Omental fat pad (tissue), 3 donors: ENCODE measurements at regions not wholly inside any gene's neighbourhood (a gene's known extent, or its start where the extent isn't known, plus 50 kb on each side); places are given as distances from the start of the nearest gene placed in this dataset.

ENCODE experiments used
- ATAC-seq: fragments of 150-250 bp; one replicate; pipeline ENCODE4 v1.9.1; 2016; ENCODE audit warnings: mild to moderate bottlenecking, moderate library complexity; ENCODE audit not compliant: low FRiP score
- DNase-seq: peaks from one replicate; pipeline ENCODE4 v3.0.0-alpha.2; 2019; ENCODE audit warnings: low spot score
- CTCF ChIP-seq, 3 donors: fragments of 450-650 bp; IDR thresholded peaks; one replicate each; pipeline ENCODE4 v1.5.1; 2016 to 2017; ENCODE audit warnings: antibody characterized with exemption in 3 of 3, mild to moderate bottlenecking in 3 of 3, moderate library complexity in 2 of 3

DNA sequence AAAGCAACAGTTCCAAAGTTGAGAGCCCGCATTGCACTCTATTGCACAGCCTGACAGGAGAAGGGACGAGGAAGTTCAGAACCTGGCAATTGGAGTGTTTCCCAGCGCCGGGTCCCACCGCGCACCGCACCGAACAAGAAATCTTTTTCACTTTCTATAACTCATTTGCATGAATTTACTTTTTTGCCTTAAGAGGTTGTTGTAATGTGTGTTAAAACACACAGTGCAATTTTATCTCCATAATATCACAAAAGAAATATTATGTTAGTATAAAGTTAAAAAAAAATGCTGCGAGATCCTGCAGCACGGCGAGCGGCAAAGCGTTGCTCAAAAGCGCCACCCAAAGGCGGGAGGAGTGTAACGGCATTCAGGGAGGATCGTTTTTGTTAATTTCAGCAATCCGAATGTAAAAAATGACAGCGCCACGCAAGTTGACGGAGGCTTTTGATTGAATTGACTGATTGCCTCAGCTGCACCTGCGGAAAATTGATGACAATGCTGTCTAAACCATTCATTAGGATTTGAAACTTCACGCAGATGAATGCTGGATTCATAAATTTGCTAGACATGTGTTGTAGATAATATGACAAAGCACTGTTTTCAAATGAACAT lies 303.6 kb upstream of the ZNF507 start:
- TF ChIP-seq CTCF (IDR thresholded peaks at IDR 0.05) = no peak
- ATAC-seq (no peak), DNase-seq (no peak)

DNA sequence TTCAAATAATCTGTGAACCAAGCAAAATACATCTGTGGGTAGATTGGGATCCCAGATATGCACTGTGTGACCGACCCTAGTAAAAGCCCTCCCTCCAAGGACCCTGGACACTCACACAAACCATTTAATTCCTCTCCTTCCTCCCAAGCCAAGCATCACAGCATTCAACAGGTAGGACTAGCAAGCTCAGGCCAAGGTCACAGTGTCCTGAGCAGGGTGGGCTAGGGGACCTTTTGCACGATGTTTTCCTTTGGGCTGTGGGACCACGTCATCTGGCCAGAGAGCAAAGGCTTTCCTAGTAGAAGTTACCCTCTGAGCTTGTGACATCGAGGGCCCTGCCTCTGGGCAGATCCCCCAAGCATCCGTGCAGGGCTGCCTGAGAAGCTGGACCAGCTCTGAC lies 297.6 kb upstream of the ZNF507 start:
- DNase-seq = no peak
- ATAC-seq = no peak
- TF ChIP-seq CTCF (IDR thresholded peaks at IDR 0.05) = no peak

GRCh38 chr19:32053376-32053775 lies 292.0 kb upstream of the ZNF507 start:
- ATAC-seq = no peak
- no peak for TF ChIP-seq CTCF (IDR thresholded peaks at IDR 0.05)

GRCh38 chr19:32053861-32054260 lies 291.5 kb upstream of the ZNF507 start:
- TF ChIP-seq CTCF (IDR thresholded peaks at IDR 0.05) = no peak
- DNase-seq = no peak
- no peak for ATAC-seq

More at GRCh38 chr19:32053376-32053775, 292.0 kb upstream of the ZNF507 start:
- DNase-seq = no peak

DNA sequence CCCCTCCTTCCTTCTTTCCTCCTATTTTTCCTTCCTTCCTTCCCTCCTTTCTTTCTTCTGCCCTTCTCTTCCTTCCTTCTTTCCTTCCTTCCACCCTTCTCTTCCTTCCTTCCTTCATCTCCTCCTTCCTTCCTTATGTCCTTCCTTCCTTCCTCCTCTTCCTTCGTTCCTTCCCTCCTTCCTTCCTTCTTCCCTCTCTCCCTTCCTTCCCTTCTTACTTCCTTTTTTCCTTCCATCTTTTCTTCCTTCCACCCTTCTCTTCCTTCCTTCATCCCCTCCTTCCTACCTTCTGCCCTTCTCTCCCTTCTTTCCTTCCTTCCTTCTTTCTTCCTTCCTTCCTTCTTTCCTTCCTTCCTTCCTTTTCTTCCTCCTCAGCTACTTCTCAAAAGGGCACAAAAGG lies 287.3 kb upstream of the ZNF507 start:
- no peak for ATAC-seq
- TF ChIP-seq CTCF (IDR thresholded peaks at IDR 0.05) = no peak
- no peak for DNase-seq

DNA sequence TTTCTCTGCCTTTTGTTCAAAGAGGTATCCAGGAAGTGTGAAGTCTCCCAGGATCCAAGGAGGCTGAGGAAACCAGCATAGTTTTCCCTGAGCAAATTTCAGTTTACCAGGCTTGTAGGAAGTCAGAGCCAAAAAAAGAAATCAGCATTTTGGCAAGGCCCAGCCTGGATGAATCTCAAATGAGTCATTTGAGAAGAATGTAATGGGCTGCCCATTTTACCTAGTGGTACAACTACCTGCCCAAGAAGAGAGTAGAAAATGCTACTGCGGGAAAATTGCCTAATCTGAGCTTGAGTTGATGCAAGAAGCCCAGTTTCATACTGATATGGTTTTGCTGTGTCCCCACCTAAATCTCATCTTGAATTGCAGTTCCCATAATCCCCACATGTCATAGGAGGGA lies 284.1 kb upstream of the ZNF507 start:
- DNase-seq (no peak), ATAC-seq (peak; percentile 54)
- TF ChIP-seq CTCF (IDR thresholded peaks at IDR 0.05) = no peak

DNA sequence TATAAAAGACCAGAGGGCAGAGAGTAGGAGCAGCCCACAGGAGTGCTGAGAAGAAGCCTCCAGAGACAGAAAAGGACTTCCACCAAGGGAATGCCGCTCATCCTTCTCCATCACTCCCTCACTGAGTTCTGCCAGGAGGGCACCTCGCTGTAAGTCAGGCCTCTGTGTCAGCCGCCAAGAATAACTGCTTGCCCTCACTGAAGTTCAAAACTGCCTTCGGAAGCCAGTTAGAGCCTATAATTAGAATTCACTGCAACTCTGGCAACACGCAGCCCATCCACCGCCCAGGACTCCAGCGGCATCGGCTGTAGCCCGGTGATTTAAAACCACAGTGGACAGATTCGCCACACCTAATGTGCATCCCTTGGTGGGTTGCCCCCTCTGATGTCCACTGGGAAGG lies 281.8 kb upstream of the ZNF507 start:
- no peak for TF ChIP-seq CTCF (IDR thresholded peaks at IDR 0.05)
- DNase-seq (no peak), ATAC-seq (no peak)
